ENCODE measurements at regions not wholly inside any gene's neighbourhood (a gene's known extent, or its start where the extent isn't known, plus 50 kb on each side); places are given as distances from the start of the nearest gene placed in this dataset.

GRCh38 chr1:55559161-55559611 is 344.0 kb upstream of the USP24 start:
- no peak overlapping the region for H2BK12ac ChIP-seq (ENCODE audit: low read depth, low read length)
- no peak overlapping the region for H2BK5ac ChIP-seq (ENCODE audit: low read depth, low read length)
- CTCF ChIA-PET (ENCODE audit: partially characterized antibody): no interaction called here
- no peak overlapping the region for H2BK15ac ChIP-seq (ENCODE audit: low read length)
- H4K5ac ChIP-seq (ENCODE audit: insufficient read length, low read depth, low read length): no peak overlapping the region
- H3K79me1 ChIP-seq (ENCODE audit: low read depth, low read length): no peaks in the 10 kb centered on the region
- H4K8ac ChIP-seq (ENCODE audit: extremely low read depth, insufficient read depth, low read length): no peak overlapping the region
- no peak overlapping the region for H2AFZ ChIP-seq (ENCODE audit: low read length)
- H3K18ac ChIP-seq (ENCODE audit: extremely low read depth, low read length): no peak overlapping the region
- no peaks in the 10 kb centered on the region for H3K9me3 ChIP-seq (ENCODE audit: insufficient read depth in 2 of 2, low read depth in 1 of 2, low read length in 1 of 2)
- no peak overlapping the region for H3K4me2 ChIP-seq (ENCODE audit: insufficient read depth in 1 of 2, low read depth in 2 of 2, low read length in 2 of 2)
- no peaks in the 10 kb centered on the region; a peak in 1 of 7 replicates for H3K27me3 ChIP-seq (replicated peaks in 1 of 4; ENCODE audit: control insufficient read depth in 3 of 4, extremely low read depth in 1 of 4, insufficient read depth in 3 of 4, low read length in 3 of 4)
- H3K36me3 ChIP-seq (ENCODE audit: control insufficient read depth in 2 of 4, insufficient read depth in 4 of 4, low read length in 3 of 4): no peaks in the 10 kb centered on the region
- no peak overlapping the region for H3K27ac ChIP-seq (ENCODE audit: low read depth, low read length)
- H4K20me1 ChIP-seq (replicated peaks in 1 of 2; ENCODE audit: control insufficient read depth in 1 of 2, insufficient read depth in 2 of 2, low read length in 2 of 2): no peaks in the 10 kb centered on the region
- 96% methylated on average over 6 of the region's 6 CpGs; no CpG with 5 or more reads in 1 of the 2 experiments for WGBS, 2 experiments (ENCODE audit: extremely low coverage in 1 of 2, insufficient coverage in 1 of 2, insufficient read length in 1 of 2, insufficient replicate concordance in 2 of 2, low coverage in 1 of 2, low lambda C conversion rate in 2 of 2, missing lambda C conversion rate in 1 of 2)
- no peaks in the 10 kb centered on the region for H3K23me2 ChIP-seq (ENCODE audit: low read depth, low read length)
- no peak overlapping the region for H2BK20ac ChIP-seq (ENCODE audit: low read length)
- H3K14ac ChIP-seq (ENCODE audit: insufficient read length): no peak overlapping the region
- H3K9ac ChIP-seq (replicated peaks in 1 of 4; ENCODE audit: extremely low read depth in 1 of 4, low read depth in 3 of 4, low read length in 3 of 4): no peak overlapping the region
- H2AK5ac ChIP-seq (ENCODE audit: low read depth, low read length): no peak overlapping the region
- no peaks in the 10 kb centered on the region for H3K4me1 ChIP-seq (replicated peaks in 1 of 4; ENCODE audit: control insufficient read depth in 3 of 4, insufficient read depth in 4 of 4, low read length in 3 of 4)
- no peak overlapping the region for H2BK120ac ChIP-seq (replicated peaks; ENCODE audit: low read depth, low read length)
- H3K23ac ChIP-seq (ENCODE audit: insufficient read length): no peak overlapping the region
- H3K4me3 ChIP-seq (ENCODE audit: extremely low read depth in 1 of 4, insufficient read depth in 2 of 4, low read depth in 3 of 4, low read length in 4 of 4): no peak overlapping the region
- no peaks in the 10 kb centered on the region for H3K79me2 ChIP-seq (ENCODE audit: control insufficient read depth in 1 of 2, insufficient read depth in 2 of 2, low read length in 2 of 2)
- no peak for DNase-seq (ENCODE audit: low read depth in 1 of 2, low spot score in 2 of 2)
- POLR2A ChIA-PET (ENCODE audit: partially characterized antibody): no interaction called here
- no peak overlapping the region for H3K56ac ChIP-seq (replicated peaks; ENCODE audit: insufficient read length, low read depth, low read length)
- H4K91ac ChIP-seq (replicated peaks; ENCODE audit: insufficient read length, low read length): no peak overlapping the region
- H3K4ac ChIP-seq (replicated peaks; ENCODE audit: insufficient read length, low read depth, low read length): no peak overlapping the region
- no peak for FAIRE-seq
- TF ChIP-seq POU5F1 (IDR thresholded peaks at IDR 0.05; ENCODE audit: low read depth, low read length): no peak
- TF ChIP-seq CREB1 (IDR thresholded peaks at IDR 0.05): no peak
- TF ChIP-seq, protein P1, sequence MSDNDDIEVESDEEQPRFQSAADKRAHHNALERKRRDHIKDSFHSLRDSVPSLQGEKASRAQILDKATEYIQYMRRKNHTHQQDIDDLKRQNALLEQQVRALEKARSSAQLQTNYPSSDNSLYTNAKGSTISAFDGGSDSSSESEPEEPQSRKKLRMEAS (IDR thresholded peaks at IDR 0.05): no peak
- no peak for TF ChIP-seq BRCA1 (IDR thresholded peaks at IDR 0.05; ENCODE audit: low read depth, low read length)
- no peak for TF ChIP-seq SUZ12 (IDR thresholded peaks at IDR 0.05; ENCODE audit: low read length)
- TF ChIP-seq SIX5 (IDR thresholded peaks at IDR 0.05; ENCODE audit: low read depth, low read length): no peak
- no peak for TF ChIP-seq SP1 (IDR thresholded peaks at IDR 0.05; ENCODE audit: low read depth, low read length)
- TF ChIP-seq JUND (IDR thresholded peaks at IDR 0.05; ENCODE audit: low read length): no peak
